Neural cell (in vitro differentiated cells): ENCODE measurements at regions not wholly inside any gene's neighbourhood (a gene's known extent, or its start where the extent isn't known, plus 50 kb on each side); places are given as distances from the start of the nearest gene placed in this dataset.

ENCODE experiments used
- H2AFZ ChIP-seq: fragments of 200-600, 300-800 bp; sonication (generic), shearing (Covaris generic); 2 replicates; pipeline ENCODE4 v1.6.0; 2014; ENCODE audit warnings: low read depth, mild to moderate bottlenecking, antibody characterized with exemption, low read length, moderate library complexity
- H3F3A ChIP-seq: fragments of 200-600 bp; shearing (Covaris generic); 2 replicates; pipeline ENCODE4 v1.6.1; 2016; ENCODE audit warnings: mild to moderate bottlenecking, moderate library complexity, mixed read lengths, antibody characterized with exemption, low read length; ENCODE audit not compliant: insufficient read depth, poor library complexity, severe bottlenecking
- H3K27ac ChIP-seq: fragments of 200-600, 300-800 bp; sonication (generic), shearing (Covaris generic); 2 replicates; pipeline ENCODE4 v1.5.1; 2014; ENCODE audit warnings: mild to moderate bottlenecking, low read length, moderate library complexity
- H3K27me3 ChIP-seq: fragments of 300-800, 200-600 bp; sonication (generic), shearing (Covaris generic); 2 replicates; pipeline ENCODE4 v1.6.0; 2014; ENCODE audit warnings: mild to moderate bottlenecking, low read depth, low read length, moderate library complexity; ENCODE audit not compliant: insufficient read depth
- H3K36me3 ChIP-seq: fragments of 300-800, 200-600 bp; sonication (generic), shearing (Covaris generic); 2 replicates; pipeline ENCODE4 v1.5.1; 2014; ENCODE audit warnings: mild to moderate bottlenecking, antibody characterized with exemption, low read length, moderate library complexity; ENCODE audit not compliant: insufficient read depth
- H3K4me2 ChIP-seq: fragments of 300-800, 200-600 bp; sonication (generic), shearing (Covaris generic); 2 replicates; pipeline ENCODE4 v1.6.0; 2014; ENCODE audit warnings: mild to moderate bottlenecking, low read length
- H3K4me3 ChIP-seq: fragments of 300-800, 200-600 bp; sonication (generic), shearing (Covaris generic); 2 replicates; pipeline ENCODE4 v1.5.1; 2014; ENCODE audit warnings: mild to moderate bottlenecking, low read length, moderate library complexity
- H3K79me2 ChIP-seq: fragments of 200-600 bp; shearing (Covaris generic); replicated peaks from 2 replicates; pipeline ENCODE4 v1.6.0; 2014; ENCODE audit warnings: mild to moderate bottlenecking, low read length, moderate library complexity; ENCODE audit not compliant: insufficient read depth
- H3K9ac ChIP-seq: fragments of 300-800, 200-600 bp; sonication (generic), shearing (Covaris generic); 2 replicates; pipeline ENCODE4 v1.6.1; 2016; ENCODE audit warnings: mild to moderate bottlenecking, low read length, mixed read lengths
- H3K9me2 ChIP-seq: fragments of 200-600 bp; shearing (Covaris generic); 2 replicates; pipeline ENCODE4 v1.6.1; 2016; ENCODE audit warnings: mild to moderate bottlenecking, low read length, mixed read lengths; ENCODE audit not compliant: insufficient read depth
- H3K9me3 ChIP-seq: fragments of 200-600, 300-800 bp; sonication (generic), shearing (Covaris generic); 2 replicates; pipeline ENCODE4 v1.6.1; 2016; ENCODE audit warnings: mild to moderate bottlenecking, mixed run types, low read length, moderate library complexity, mixed read lengths
- H4K20me1 ChIP-seq: fragments of 200-600 bp; shearing (Covaris generic); 2 replicates; pipeline ENCODE4 v1.6.1; 2016; ENCODE audit warnings: mild to moderate bottlenecking, mixed run types; ENCODE audit not compliant: insufficient read depth
- EP300 ChIP-seq: fragments of 450-650 bp; conservative IDR thresholded peaks from 2 replicates; pipeline ENCODE4 v1.6.1; 2014; ENCODE audit warnings: antibody characterized with exemption, mild to moderate bottlenecking, moderate library complexity; ENCODE audit not compliant: poor library complexity, severe bottlenecking
- EZH2 ChIP-seq: fragments of 200-600, 300-800 bp; shearing (Covaris generic), sonication (generic); IDR thresholded peaks from 2 replicates; pipeline ENCODE4 v1.6.1; 2014; ENCODE audit warnings: antibody characterized with exemption, low read length, borderline replicate concordance, mild to moderate bottlenecking; ENCODE audit not compliant: insufficient read depth, poor library complexity, severe bottlenecking
- MXI1 ChIP-seq: fragments of 450-650 bp; conservative IDR thresholded peaks from 2 replicates; pipeline ENCODE4 v1.6.1; 2014; ENCODE audit warnings: antibody characterized with exemption, mild to moderate bottlenecking; ENCODE audit not compliant: poor library complexity, severe bottlenecking
- POLR2AphosphoS5 ChIP-seq: IDR thresholded peaks from 2 replicates; pipeline ENCODE4 v1.6.1; 2012
- RAD21 ChIP-seq: fragments of 450-650 bp; conservative IDR thresholded peaks from 2 replicates; pipeline ENCODE4 v1.6.1; 2014; ENCODE audit warnings: antibody characterized with exemption, mild to moderate bottlenecking, moderate library complexity
- REST ChIP-seq: IDR thresholded peaks from 2 replicates; pipeline ENCODE4 v1.6.1; 2012; ENCODE audit warnings: borderline replicate concordance
- SMC3 ChIP-seq: fragments of 450-650 bp; conservative IDR thresholded peaks from 2 replicates; pipeline ENCODE4 v1.6.1; 2014; ENCODE audit warnings: antibody characterized with exemption, mild to moderate bottlenecking, moderate library complexity; ENCODE audit not compliant: poor library complexity
- TAF1 ChIP-seq: IDR thresholded peaks from 2 replicates; pipeline ENCODE4 v1.6.1; 2012; ENCODE audit warnings: low read depth
- TF ChIP-seq, protein P1 (sequence below): fragments of 450-650 bp; IDR thresholded peaks from 2 replicates; pipeline ENCODE4 v1.5.1; 2014; ENCODE audit warnings: antibody characterized with exemption, mild to moderate bottlenecking, moderate library complexity; ENCODE audit not compliant: poor library complexity, severe bottlenecking

DNA sequence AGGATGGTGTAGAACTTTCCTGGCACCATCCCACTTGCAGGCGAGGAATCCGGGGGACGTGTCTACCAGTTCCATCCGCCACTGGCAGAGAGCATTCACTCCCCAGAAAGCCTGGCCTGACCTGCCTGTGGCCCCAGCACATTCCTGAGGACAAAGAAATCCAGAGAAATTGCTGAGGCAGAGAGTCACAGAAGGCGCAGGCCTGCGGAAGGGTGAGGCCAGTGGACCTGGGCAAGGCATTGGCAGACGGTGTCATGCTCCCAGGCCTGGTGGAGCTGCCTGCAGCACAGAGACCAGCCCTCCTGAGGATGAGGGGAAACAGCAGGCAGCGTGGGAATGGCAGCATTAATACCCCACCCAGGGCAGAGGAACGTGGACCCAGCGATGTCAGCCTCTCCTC lies 81.2 kb upstream of the F3 start:
- H3K27ac ChIP-seq: no peak overlapping the region
- H3K36me3 ChIP-seq: no peaks in the 10 kb centered on the region
- no peaks in the 10 kb centered on the region for H4K20me1 ChIP-seq
- H3F3A ChIP-seq: no peaks in the 10 kb centered on the region
- no peaks in the 10 kb centered on the region for H3K27me3 ChIP-seq
- no peak overlapping the region for H3K4me3 ChIP-seq
- no peaks in the 10 kb centered on the region for H3K9me3 ChIP-seq
- TF ChIP-seq RAD21 (no peak), SMC3 (no peak), POLR2AphosphoS5 (no peak), EP300 (no peak), TAF1 (no peak)
- TF ChIP-seq, protein P1, sequence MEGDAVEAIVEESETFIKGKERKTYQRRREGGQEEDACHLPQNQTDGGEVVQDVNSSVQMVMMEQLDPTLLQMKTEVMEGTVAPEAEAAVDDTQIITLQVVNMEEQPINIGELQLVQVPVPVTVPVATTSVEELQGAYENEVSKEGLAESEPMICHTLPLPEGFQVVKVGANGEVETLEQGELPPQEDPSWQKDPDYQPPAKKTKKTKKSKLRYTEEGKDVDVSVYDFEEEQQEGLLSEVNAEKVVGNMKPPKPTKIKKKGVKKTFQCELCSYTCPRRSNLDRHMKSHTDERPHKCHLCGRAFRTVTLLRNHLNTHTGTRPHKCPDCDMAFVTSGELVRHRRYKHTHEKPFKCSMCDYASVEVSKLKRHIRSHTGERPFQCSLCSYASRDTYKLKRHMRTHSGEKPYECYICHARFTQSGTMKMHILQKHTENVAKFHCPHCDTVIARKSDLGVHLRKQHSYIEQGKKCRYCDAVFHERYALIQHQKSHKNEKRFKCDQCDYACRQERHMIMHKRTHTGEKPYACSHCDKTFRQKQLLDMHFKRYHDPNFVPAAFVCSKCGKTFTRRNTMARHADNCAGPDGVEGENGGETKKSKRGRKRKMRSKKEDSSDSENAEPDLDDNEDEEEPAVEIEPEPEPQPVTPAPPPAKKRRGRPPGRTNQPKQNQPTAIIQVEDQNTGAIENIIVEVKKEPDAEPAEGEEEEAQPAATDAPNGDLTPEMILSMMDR: no peak
- H3K9ac ChIP-seq: no peak overlapping the region
- H3K9me2 ChIP-seq: no peaks in the 10 kb centered on the region
- H3K4me2 ChIP-seq: no peak overlapping the region
- H2AFZ ChIP-seq: no peak overlapping the region
- no peaks in the 10 kb centered on the region for H3K79me2 ChIP-seq

DNA sequence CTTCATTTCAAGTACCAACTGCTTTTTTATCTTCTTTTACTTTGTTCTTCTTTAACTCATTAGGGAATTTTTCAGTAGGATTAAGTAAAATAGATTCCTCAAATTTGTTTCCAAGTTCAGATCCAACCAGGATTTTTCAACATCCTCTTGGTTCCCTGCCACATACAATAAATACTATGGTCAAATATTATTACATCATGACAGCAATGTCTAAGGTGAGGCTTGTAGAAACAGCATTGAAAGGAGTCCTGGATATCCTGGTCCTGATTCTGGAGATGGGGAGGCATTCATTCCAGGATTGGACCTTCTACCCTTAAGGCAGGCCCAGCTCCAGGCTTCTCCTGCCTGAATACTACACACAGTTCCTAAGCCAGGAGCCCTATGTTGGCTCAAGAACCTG lies 80.2 kb upstream of the F3 start:
- Histone ChIP-seq H3K9me2 (no peaks in the 10 kb centered on the region), H2AFZ (no peak overlapping the region), H3K79me2 (no peaks in the 10 kb centered on the region), H3F3A (no peaks in the 10 kb centered on the region), H3K4me2 (no peak overlapping the region), H3K9ac (no peak overlapping the region), H3K9me3 (no peaks in the 10 kb centered on the region), H4K20me1 (no peaks in the 10 kb centered on the region), H3K27ac (no peak overlapping the region), H3K4me3 (no peak overlapping the region), H3K27me3 (no peaks in the 10 kb centered on the region), H3K36me3 (no peaks in the 10 kb centered on the region)
- TF ChIP-seq EZH2 (no peak), RAD21 (no peak), REST (no peak), EP300 (no peak), SMC3 (no peak), MXI1 (no peak)
- TF ChIP-seq, protein P1: no peak
